HepG2 (cell line): ENCODE measurements at regions not wholly inside any gene's neighbourhood (a gene's known extent, or its start where the extent isn't known, plus 50 kb on each side); places are given as distances from the start of the nearest gene placed in this dataset.

ENCODE experiments used
- ATAC-seq: fragments of 200-7000 bp; cut with Tn5 transposase; 3 replicates; pipeline ENCODE4 v1.9.1; 2020; ENCODE audit warnings: mild to moderate bottlenecking, moderate library complexity
- BruUV-seq: library from RNA; stranded (reverse); fragments of 400-500 nt; replicated peaks from 2 replicates; lab custom pipeline; 2021; lab: Mats Ljungman, UMichigan
- CTCF ChIA-PET: fragments of 300-600 bp; formaldehyde crosslinking; extraction: SDS; loops from one replicate; lab custom pipeline; 2021; ENCODE audit warnings: low total read pairs, inconsistent platforms, low intra/inter-chr PET ratio; lab: Yijun Ruan, JAX
- POLR2A ChIA-PET: fragments of 350-600 bp; sonication (Branson Sonifier 250); formaldehyde crosslinking; loops from one replicate; lab custom pipeline; 2020; ENCODE audit warnings: antibody characterized with exemption, inconsistent platforms; lab: Yijun Ruan, JAX
- DNase-seq: peaks from one replicate; pipeline ENCODE4 v3.0.0-alpha.2; 2015; ENCODE audit warnings: low spot score
- FAIRE-seq: peaks from 3 replicates; lab custom pipeline; 2011; peaks lifted over from hg19 to GRCh38; lab: Jason Lieb, UNC
- H2AFZ ChIP-seq: one replicate; pipeline ENCODE4 v1.6.1; 2011; ENCODE audit warnings: low read length, inconsistent platforms
- H3K27ac ChIP-seq: fragments of 300-600 bp; 3 replicates; pipeline ENCODE4 v1.8.0; 2011; ENCODE audit warnings: mixed run types, mild to moderate bottlenecking, mixed read lengths, low read length, inconsistent platforms; ENCODE audit not compliant: insufficient read depth; ENCODE audit errors: extremely low read length
- H3K27me3 ChIP-seq, 2 experiments: fragments of 200-600 bp in 1 of 2; 2 replicates in 1 of 2; 3 replicates in 1 of 2; pipeline versions ENCODE4 v1.6.0 to v1.8.0; 2011; ENCODE audit warnings: low read length in 2 of 2, mild to moderate bottlenecking in 2 of 2, moderate library complexity in 2 of 2, inconsistent platforms in 1 of 2; ENCODE audit not compliant: insufficient read depth in 2 of 2, control insufficient read depth in 1 of 2
- H3K36me3 ChIP-seq, 2 experiments: fragments of 200-600 bp in 1 of 2; replicated peaks in 1 of 2; 2 replicates in 1 of 2; 3 replicates in 1 of 2; pipeline versions ENCODE4 v1.5.1 to v1.8.0; 2011; ENCODE audit warnings: low read length in 2 of 2, inconsistent platforms in 1 of 2; ENCODE audit not compliant: insufficient read depth in 2 of 2, control insufficient read depth in 1 of 2
- H3K4me1 ChIP-seq: 2 replicates; pipeline ENCODE4 v1.5.1; 2012; ENCODE audit warnings: low read length, inconsistent platforms; ENCODE audit not compliant: insufficient read depth
- H3K4me2 ChIP-seq: 2 replicates; pipeline ENCODE4 v1.6.0; 2011; ENCODE audit warnings: low read depth, low read length, inconsistent platforms
- H3K4me3 ChIP-seq, 3 experiments: fragments of 200-600 bp in 1 of 3; sonication (generic), shearing (Covaris generic) in 1 of 3; replicated peaks in 1 of 3; 2 replicates each; pipeline ENCODE4 v1.5.1; 2011 to 2016; ENCODE audit warnings: low read length in 3 of 3, inconsistent platforms in 2 of 3, low read depth in 2 of 3, mild to moderate bottlenecking in 2 of 3, control low read depth in 1 of 3, mixed read lengths in 1 of 3; ENCODE audit not compliant: insufficient read depth in 1 of 3
- H3K79me2 ChIP-seq: one replicate; pipeline ENCODE4 v1.6.1; 2011; ENCODE audit warnings: low read length, inconsistent platforms; ENCODE audit not compliant: insufficient read depth
- H3K9ac ChIP-seq: 2 replicates; pipeline ENCODE4 v1.6.0; 2011; ENCODE audit warnings: mild to moderate bottlenecking, low read depth, low read length, inconsistent platforms; ENCODE audit not compliant: insufficient read depth
- H3K9me3 ChIP-seq: 2 replicates; pipeline ENCODE4 v1.5.1; 2012; ENCODE audit warnings: mild to moderate bottlenecking, low read length
- H4K20me1 ChIP-seq: 2 replicates; pipeline ENCODE4 v1.6.0; 2011; ENCODE audit warnings: inconsistent platforms, mild to moderate bottlenecking, low read length, moderate library complexity; ENCODE audit not compliant: insufficient read depth
- BCLAF1 ChIP-seq: fragments of 450-650 bp; IDR thresholded peaks from 2 replicates; pipeline ENCODE4 v1.6.1; 2017; ENCODE audit warnings: mild to moderate bottlenecking
- PTBP1 ChIP-seq: fragments of 200-400 bp; formaldehyde crosslinking; IDR thresholded peaks from 2 replicates; pipeline ENCODE4 v1.6.1; 2018; ENCODE audit warnings: low read length, low read depth; ENCODE audit not compliant: poor library complexity, severe bottlenecking
- RBM22 ChIP-seq: fragments of 200-400 bp; formaldehyde crosslinking; optimal IDR thresholded peaks from 2 replicates; pipeline ENCODE3; 2017; ENCODE audit warnings: mild to moderate bottlenecking, low read length, moderate library complexity
- RFX1 ChIP-seq: fragments of 450-650 bp; IDR thresholded peaks from 2 replicates; pipeline ENCODE4 v1.6.1; 2017
- SMARCE1 ChIP-seq: fragments of 450-650 bp; IDR thresholded peaks from 2 replicates; pipeline ENCODE4 v1.6.1; 2017; ENCODE audit warnings: borderline replicate concordance
- SP140L ChIP-seq: sonication (generic); formaldehyde crosslinking; IDR thresholded peaks from 2 replicates; pipeline ENCODE4 v1.4.0; 2020; ENCODE audit warnings: missing genetic modification reagents, borderline replicate concordance
- TARDBP ChIP-seq: sonication (generic); formaldehyde crosslinking; IDR thresholded peaks from 2 replicates; pipeline ENCODE4 v1.8.0; 2022; ENCODE audit warnings: mild to moderate bottlenecking, missing genetic modification reagents
- TRIM24 ChIP-seq: sonication (generic); formaldehyde crosslinking; IDR thresholded peaks from 2 replicates; pipeline ENCODE4 v1.8.0; 2022; ENCODE audit warnings: mild to moderate bottlenecking, missing genetic modification reagents
- YY1 ChIP-seq: IDR thresholded peaks from 2 replicates; pipeline ENCODE4 v1.6.1; 2011; ENCODE audit warnings: low read length, low read depth, moderate library complexity, mild to moderate bottlenecking; ENCODE audit not compliant: insufficient read depth, insufficient replicate concordance
- ZMYM4 ChIP-seq: sonication (generic); formaldehyde crosslinking; IDR thresholded peaks from 2 replicates; pipeline ENCODE4 v1.8.1; 2023; ENCODE audit warnings: mild to moderate bottlenecking, missing genetic modification reagents
- ZNF232 ChIP-seq: sonication (generic); formaldehyde crosslinking; IDR thresholded peaks from 2 replicates; pipeline ENCODE4 v1.4.0; 2020; ENCODE audit warnings: missing genetic modification reagents, borderline replicate concordance
- ZNF644 ChIP-seq: IDR thresholded peaks from 2 replicates; pipeline ENCODE4 v1.6.1; 2016; ENCODE audit warnings: low read depth
- ZNF782 ChIP-seq: sonication (generic); formaldehyde crosslinking; IDR thresholded peaks from 2 replicates; pipeline ENCODE4 v1.4.0; 2020; ENCODE audit warnings: missing genetic modification reagents, mild to moderate bottlenecking, borderline replicate concordance
- WGBS: methylation state at CpG from one replicate; pipeline ENCODE4 v1.1.6; 2017; ENCODE audit warnings: low lambda C conversion rate; 5-methylcytosine and 5-hydroxymethylcytosine counted together
- in situ Hi-C: cut with HindIII; loops from 2 replicates; pipeline ENCODE4 v1.10.0; 2017; ENCODE audit warnings: low pct_unique_long_range_greater_than_20kb; ENCODE audit not compliant: extremely low pct_ligation_motif_present
- intact Hi-C: fragments of 100-400 bp; cut with micrococcal nuclease; formaldehyde crosslinking; loops from one replicate; pipeline ENCODE4 v1.10.0; 2022; ENCODE audit not compliant: unreplicated experiment

GRCh38 chr6:6376845-6377244, 56.4 kb upstream of the F13A1 start:
- Histone ChIP-seq H3K4me1 (no peaks in the 10 kb centered on the region), H4K20me1 (no peaks in the 10 kb centered on the region), H3K9ac (no peak overlapping the region), H3K79me2 (no peaks in the 10 kb centered on the region), H3K4me2 (no peak overlapping the region), H3K27me3 (peaks cover 0 to 4% of the 10 kb centered on the region in 2 experiments; a peak in 1 of 5 replicates), H2AFZ (no peak overlapping the region), H3K4me3 (no peak overlapping the region), H3K36me3 (no peaks in the 10 kb centered on the region), H3K27ac (no peak overlapping the region), H3K9me3 (no peaks in the 10 kb centered on the region)
- no peak for FAIRE-seq
- DNase-seq, result no peak
- POLR2A ChIA-PET, result no interaction called here
- in situ Hi-C loops, result no loop called here
- 15% methylated on average over 6 of the region's 6 CpGs for WGBS
- ATAC-seq, result no peak
- CTCF ChIA-PET, result no interaction called here
- intact Hi-C loops, result no loop called here
- TF ChIP-seq ZMYM4 (CRISPR knock-in tag) (no peak), SP140L (CRISPR knock-in tag) (no peak), YY1 (no peak), BCLAF1 (no peak), ZNF644 (CRISPR knock-in tag) (no peak)
- BruUV-seq, result no TSS peak

DNA sequence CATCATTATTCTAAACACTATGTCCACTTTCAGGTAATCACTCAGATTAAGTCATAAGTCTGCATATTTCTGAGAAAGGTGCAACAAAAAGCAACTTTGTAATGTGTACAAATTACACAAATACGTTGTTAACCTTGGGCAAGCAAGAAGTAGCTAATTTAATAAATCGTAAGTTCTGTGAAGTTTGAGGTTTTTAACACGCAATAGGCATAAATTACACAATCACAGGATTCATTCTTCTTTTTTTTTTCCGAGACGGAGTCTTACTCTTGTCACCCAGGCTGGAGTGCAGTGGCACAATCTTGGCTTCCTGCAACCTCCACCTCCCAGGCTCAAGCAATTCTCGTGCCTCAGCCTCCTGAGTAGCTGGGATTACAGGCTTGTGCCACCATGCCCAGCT, 57.2 kb upstream of the F13A1 start:
- ChIA-PET POLR2A (no interaction called here), CTCF (no interaction called here)
- DNase-seq (no peak), FAIRE-seq (no peak), ATAC-seq (no peak)
- H3K9me3 ChIP-seq, result no peaks in the 10 kb centered on the region
- no peaks in the 10 kb centered on the region for H4K20me1 ChIP-seq
- intact Hi-C loops, result no loop called here
- H3K27me3 ChIP-seq, result peaks cover 0 to 8% of the 10 kb centered on the region in 2 experiments; a peak in 3 of 5 replicates
- H3K9ac ChIP-seq, result no peak overlapping the region
- TF ChIP-seq ZNF232 (no peak), TRIM24 (no peak), PTBP1 (no peak), RFX1 (no peak), SMARCE1 (no peak), RBM22 (no peak), TARDBP (CRISPR knock-in tag) (no peak), ZNF782 (no peak)
- H3K4me3 ChIP-seq, result no peak overlapping the region
- BruUV-seq, result no TSS peak
- no peak overlapping the region for H3K4me2 ChIP-seq
- no peak overlapping the region for H3K27ac ChIP-seq
- no peaks in the 10 kb centered on the region for H3K79me2 ChIP-seq
- in situ Hi-C loops, result no loop called here
- no peaks in the 10 kb centered on the region for H3K36me3 ChIP-seq
- H2AFZ ChIP-seq, result no peak overlapping the region
- WGBS, result 18% methylated on average over 6 of the region's 6 CpGs
- H3K4me1 ChIP-seq, result no peaks in the 10 kb centered on the region
